Activated CD8-positive, alpha-beta memory T cell treated with anti-CD3 and anti-CD28 coated beads for 1 hour (primary cell): ENCODE measurements at regions not wholly inside any gene's neighbourhood (a gene's known extent, or its start where the extent isn't known, plus 50 kb on each side); places are given as distances from the start of the nearest gene placed in this dataset.
"Not testable (repeated sequence)": the region's sequence is repeated elsewhere in the genome, so short reads cannot be mapped to it uniquely, and the experiment has no call there.

Experiments used
- DNase-seq, 2 donors: peaks; one replicate each; pipeline ENCODE4 v3.0.0-alpha.2; 2020; ENCODE audit warnings: low read depth in 1 of 2; ENCODE audit errors: extremely low read depth in 1 of 2

GRCh38 chrX:39426101-39426500, 624.8 kb downstream of the MID1IP1 start:
- DNase-seq: no peak

GRCh38 chrX:39427492-39427891, 626.2 kb downstream of the MID1IP1 start:
- no peak for DNase-seq

- no peak for DNase-seq
Observed at GRCh38 chrX:39427906-39428305, 626.6 kb downstream of the MID1IP1 start.

- DNase-seq: no peak
Observed at GRCh38 chrX:39430551-39430950, 629.3 kb downstream of the MID1IP1 start.

- DNase-seq: no peak
Observed at GRCh38 chrX:39431893-39432292, 630.6 kb downstream of the MID1IP1 start.

- DNase-seq: not testable (repeated sequence)
Observed at GRCh38 chrX:39434671-39435070, 633.4 kb downstream of the MID1IP1 start.

GRCh38 chrX:39436538-39436937, 635.3 kb downstream of the MID1IP1 start:
- not testable (repeated sequence) for DNase-seq

- no peak for DNase-seq
Observed at GRCh38 chrX:39437670-39438441, 636.6 kb downstream of the MID1IP1 start.

GRCh38 chrX:39438603-39439602, 637.6 kb downstream of the MID1IP1 start:
- no peak for DNase-seq

- DNase-seq: no peak
Observed at GRCh38 chrX:39439906-39440798, 638.9 kb downstream of the MID1IP1 start.

GRCh38 chrX:39440799-39441284, 639.6 kb downstream of the MID1IP1 start:
- no peak for DNase-seq

- DNase-seq: no peak
Observed at GRCh38 chrX:39442332-39442731, 641.1 kb downstream of the MID1IP1 start.

GRCh38 chrX:39443240-39443639, 642.0 kb downstream of the MID1IP1 start:
- DNase-seq: no peak

- DNase-seq: peak in 1 of 2 donors; percentile 10
Observed at GRCh38 chrX:39445336-39445735, 644.1 kb downstream of the MID1IP1 start.

GRCh38 chrX:39449352-39449751, 648.1 kb downstream of the MID1IP1 start:
- no peak for DNase-seq

GRCh38 chrX:39450234-39450977, 647.4 kb downstream of the BCOR start:
- DNase-seq: no peak

- no peak for DNase-seq
Observed at GRCh38 chrX:39451046-39451445, 646.7 kb downstream of the BCOR start.

- DNase-seq: no peak
Observed at GRCh38 chrX:39452401-39452800, 645.4 kb downstream of the BCOR start.

GRCh38 chrX:39453889-39454621, 643.7 kb downstream of the BCOR start:
- no peak for DNase-seq
